B cell (primary cell): ENCODE measurements at regions not wholly inside any gene's neighbourhood (a gene's known extent, or its start where the extent isn't known, plus 50 kb on each side); places are given as distances from the start of the nearest gene placed in this dataset.

Experiments
- ATAC-seq: fragments of 200-7000 bp; cut with Tn5 transposase; one replicate; pipeline ENCODE4 v1.10.0; 2021; ENCODE audit warnings: low read depth, mild to moderate bottlenecking, moderate number of reproducible peaks, moderate library complexity
- CTCF ChIA-PET: fragments of 350-600 bp; sonication (Branson Sonifier 250); formaldehyde crosslinking; loops from one replicate; lab custom pipeline; 2021; ENCODE audit warnings: antibody characterized with exemption, inconsistent platforms; lab: Charles Lee
- POLR2A ChIA-PET: fragments of 350-600 bp; sonication (Branson Sonifier 250); formaldehyde crosslinking; loops from one replicate; lab custom pipeline; 2021; ENCODE audit warnings: antibody characterized with exemption; lab: Charles Lee
- DNase-seq: peaks from one replicate; pipeline ENCODE4 v3.0.0; 2013
- H2AFZ ChIP-seq: 2 replicates; pipeline ENCODE4 v1.6.1; 2012; ENCODE audit warnings: mild to moderate bottlenecking, low read depth, low read length; ENCODE audit not compliant: insufficient read depth, poor library complexity, severe bottlenecking
- H3K27ac ChIP-seq, 2 donors: 1 replicate in 1 of 2; 2 replicates in 1 of 2; pipeline ENCODE4 v1.5.1; 2012 to 2013; ENCODE audit warnings: low read length in 2 of 2, mild to moderate bottlenecking in 2 of 2, moderate library complexity in 1 of 2
- H3K27me3 ChIP-seq, 4 experiments: fragments of 200-600 bp in 1 of 4; sonication (generic) in 1 of 4; replicated peaks in 1 of 4; 1 replicate in 2 of 4; 2 replicates in 2 of 4; pipeline versions ENCODE4 v1.6.1 to v1.7.0; 2013 to 2016; ENCODE audit warnings: low read length in 3 of 4, mild to moderate bottlenecking in 2 of 4, mixed read lengths in 1 of 4, moderate library complexity in 1 of 4; ENCODE audit not compliant: insufficient read depth in 4 of 4, control insufficient read depth in 3 of 4; ENCODE audit errors: control extremely low read depth in 1 of 4
- H3K36me3 ChIP-seq, 2 experiments: replicated peaks in 1 of 2; 1 replicate in 1 of 2; 2 replicates in 1 of 2; pipeline versions ENCODE4 v1.6.1 to v1.7.1; 2013; ENCODE audit warnings: low read length in 1 of 2; ENCODE audit not compliant: insufficient read depth in 2 of 2, control insufficient read depth in 1 of 2; ENCODE audit errors: control extremely low read depth in 1 of 2, extremely low read depth in 1 of 2
- H3K4me1 ChIP-seq, 2 donors: fragments of 200-600 bp in 1 of 2; sonication (generic) in 1 of 2; 1 replicate in 1 of 2; 2 replicates in 1 of 2; pipeline versions ENCODE4 v1.5.1 to v1.6.1; 2013 to 2017; ENCODE audit warnings: low read length in 2 of 2; ENCODE audit not compliant: control insufficient read depth in 2 of 2, insufficient read depth in 2 of 2
- H3K4me2 ChIP-seq: replicated peaks from 2 replicates; pipeline ENCODE3; 2012; ENCODE audit warnings: mild to moderate bottlenecking, low read depth, low read length; ENCODE audit not compliant: poor library complexity, severe bottlenecking
- H3K4me3 ChIP-seq, 5 experiments: fragments of 200-600 bp in 1 of 5; sonication (generic) in 1 of 5; 1 replicate in 3 of 5; 2 replicates in 2 of 5; pipeline versions ENCODE4 v1.5.1 to v1.7.0; 2011 to 2016; ENCODE audit warnings: low read length in 4 of 5, mild to moderate bottlenecking in 4 of 5, low read depth in 2 of 5, control low read depth in 1 of 5, moderate library complexity in 1 of 5; ENCODE audit not compliant: insufficient read depth in 1 of 5; ENCODE audit errors: control extremely low read depth in 1 of 5, extremely low read depth in 1 of 5
- H3K79me2 ChIP-seq: fragments of 200-600 bp; sonication (generic); one replicate; pipeline ENCODE4 v1.6.0; 2016; ENCODE audit warnings: low read length; ENCODE audit not compliant: control insufficient read depth, insufficient read depth
- H3K9ac ChIP-seq: fragments of 200-600 bp; sonication (generic); 2 replicates; pipeline ENCODE4 v1.6.1; 2017; ENCODE audit warnings: mild to moderate bottlenecking, low read length, moderate library complexity
- H3K9me3 ChIP-seq, 3 donors: one replicate each; pipeline versions ENCODE4 v1.6.1 to v1.7.1; 2013; ENCODE audit warnings: low read length in 2 of 3; ENCODE audit not compliant: control insufficient read depth in 2 of 3, insufficient read depth in 1 of 3; ENCODE audit errors: control extremely low read depth in 1 of 3
- H4K20me1 ChIP-seq: 2 replicates; pipeline ENCODE4 v1.6.0; 2012; ENCODE audit warnings: mild to moderate bottlenecking, low read length; ENCODE audit not compliant: insufficient read depth, control insufficient read depth, poor library complexity, severe bottlenecking
- H3K27ac Mint-ChIP-seq: one replicate; pipeline ENCODE4 v1.8.0; 2021; ENCODE audit warnings: mixed read lengths
- H3K27me3 Mint-ChIP-seq: one replicate; pipeline ENCODE4 v1.8.0; 2021; ENCODE audit warnings: mixed read lengths
- H3K4me1 Mint-ChIP-seq: one replicate; pipeline ENCODE4 v1.8.0; 2021; ENCODE audit warnings: mixed read lengths
- H3K4me3 Mint-ChIP-seq: one replicate; pipeline ENCODE4 v1.8.0; 2021; ENCODE audit warnings: mixed read lengths
- H3K9me3 Mint-ChIP-seq: one replicate; pipeline ENCODE4 v1.8.0; 2022; ENCODE audit warnings: mixed read lengths; ENCODE audit not compliant: insufficient read depth
- EZH2 ChIP-seq: IDR thresholded peaks from 2 replicates; pipeline ENCODE4 v1.6.1; 2012; ENCODE audit warnings: borderline replicate concordance, low read depth, mild to moderate bottlenecking, moderate library complexity, low read length; ENCODE audit not compliant: insufficient read depth, poor library complexity, severe bottlenecking
- WGBS: methylation state at CpG from one replicate; pipeline ENCODE4 v1.1.5; 2013; ENCODE audit warnings: missing lambda C conversion rate; ENCODE audit not compliant: insufficient coverage; 5-methylcytosine and 5-hydroxymethylcytosine counted together
- intact Hi-C: fragments of 100-400 bp; cut with micrococcal nuclease; formaldehyde crosslinking; loops from one replicate; pipeline ENCODE4 v1.10.0; 2022
- TF ChIP-seq, protein P1 (sequence below): fragments of 200-600 bp; IDR thresholded peaks from one replicate; pipeline ENCODE4 v1.8.0; 2022; ENCODE audit warnings: antibody characterized with exemption, mild to moderate bottlenecking

DNA sequence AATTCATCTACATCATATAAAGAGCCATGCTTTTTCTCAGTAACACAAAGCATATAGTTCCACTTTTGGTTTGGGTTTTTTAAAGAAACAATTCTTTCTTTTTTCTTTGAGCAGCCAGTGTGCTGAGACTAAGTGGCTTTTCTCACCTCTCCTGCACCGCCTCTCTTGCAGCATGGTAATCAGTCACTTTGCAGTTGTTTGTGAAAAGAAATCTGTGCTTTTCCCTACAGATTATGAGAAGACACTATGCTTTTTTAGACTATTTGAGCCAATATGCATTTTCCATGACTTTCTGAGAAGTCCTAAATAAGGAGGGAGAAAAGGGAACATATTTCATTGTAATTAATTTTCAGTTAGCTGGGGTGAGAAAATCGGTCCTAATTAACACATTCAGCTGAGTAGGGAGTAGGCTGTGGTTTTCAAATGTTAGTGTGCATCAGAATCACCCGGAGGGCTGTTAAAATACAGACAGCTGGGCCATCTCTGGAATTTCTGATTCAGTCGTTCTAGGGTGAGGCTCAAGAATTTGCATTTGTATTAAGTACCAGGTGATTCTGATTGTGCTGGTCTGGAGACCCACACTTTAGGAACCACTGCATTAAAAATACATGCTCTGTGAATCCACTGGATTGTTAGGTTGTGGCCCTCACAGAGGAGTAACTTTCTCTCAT, 155.2 kb downstream of the TINAG start:
- intact Hi-C loops, result no loop called here
- Mint-ChIP-seq H3K27me3 (no peaks in the 10 kb centered on the region), H3K4me1 (no peaks in the 10 kb centered on the region), H3K27ac (no peak overlapping the region), H3K4me3 (no peak overlapping the region), H3K9me3 (peaks cover 3% of the 10 kb centered on the region)
- no peaks in the 10 kb centered on the region for H3K27me3 ChIP-seq
- DNase-seq (no peak), ATAC-seq (no peak)
- TF ChIP-seq, protein P1, sequence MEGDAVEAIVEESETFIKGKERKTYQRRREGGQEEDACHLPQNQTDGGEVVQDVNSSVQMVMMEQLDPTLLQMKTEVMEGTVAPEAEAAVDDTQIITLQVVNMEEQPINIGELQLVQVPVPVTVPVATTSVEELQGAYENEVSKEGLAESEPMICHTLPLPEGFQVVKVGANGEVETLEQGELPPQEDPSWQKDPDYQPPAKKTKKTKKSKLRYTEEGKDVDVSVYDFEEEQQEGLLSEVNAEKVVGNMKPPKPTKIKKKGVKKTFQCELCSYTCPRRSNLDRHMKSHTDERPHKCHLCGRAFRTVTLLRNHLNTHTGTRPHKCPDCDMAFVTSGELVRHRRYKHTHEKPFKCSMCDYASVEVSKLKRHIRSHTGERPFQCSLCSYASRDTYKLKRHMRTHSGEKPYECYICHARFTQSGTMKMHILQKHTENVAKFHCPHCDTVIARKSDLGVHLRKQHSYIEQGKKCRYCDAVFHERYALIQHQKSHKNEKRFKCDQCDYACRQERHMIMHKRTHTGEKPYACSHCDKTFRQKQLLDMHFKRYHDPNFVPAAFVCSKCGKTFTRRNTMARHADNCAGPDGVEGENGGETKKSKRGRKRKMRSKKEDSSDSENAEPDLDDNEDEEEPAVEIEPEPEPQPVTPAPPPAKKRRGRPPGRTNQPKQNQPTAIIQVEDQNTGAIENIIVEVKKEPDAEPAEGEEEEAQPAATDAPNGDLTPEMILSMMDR, result no peak
- no peak for TF ChIP-seq EZH2
- no peak overlapping the region for H2AFZ ChIP-seq
- no peaks in the 10 kb centered on the region for H3K4me1 ChIP-seq
- ChIA-PET POLR2A (no interaction called here), CTCF (no interaction called here)
- no peaks in the 10 kb centered on the region for H3K36me3 ChIP-seq
- no peak overlapping the region for H3K4me2 ChIP-seq
- no peak overlapping the region for H3K9ac ChIP-seq
- H3K4me3 ChIP-seq, result no peak overlapping the region
- no peak overlapping the region for H3K27ac ChIP-seq
- no peaks in the 10 kb centered on the region for H4K20me1 ChIP-seq
- H3K79me2 ChIP-seq, result no peaks in the 10 kb centered on the region
- no peaks in the 10 kb centered on the region for H3K9me3 ChIP-seq
- WGBS, result 48% methylated on average over 3 of the region's 4 CpGs

- intact Hi-C loops, result no loop called here
- TF ChIP-seq, protein P1, result no peak
- no peak for TF ChIP-seq EZH2
- H2AFZ ChIP-seq, result no peak overlapping the region
- no peak overlapping the region for H3K4me2 ChIP-seq
- POLR2A ChIA-PET, result no interaction called here
- DNase-seq (no peak), ATAC-seq (no peak)
- Mint-ChIP-seq H3K4me3 (no peak overlapping the region), H3K27ac (no peak overlapping the region), H3K9me3 (peaks cover 3% of the 10 kb centered on the region), H3K4me1 (no peaks in the 10 kb centered on the region), H3K27me3 (no peaks in the 10 kb centered on the region)
- H4K20me1 ChIP-seq, result no peaks in the 10 kb centered on the region
- no peaks in the 10 kb centered on the region for H3K27me3 ChIP-seq
- H3K9ac ChIP-seq, result no peak overlapping the region
- H3K4me1 ChIP-seq, result no peaks in the 10 kb centered on the region
- no peak overlapping the region for H3K27ac ChIP-seq
- H3K4me3 ChIP-seq, result no peak overlapping the region
- WGBS, result no CpG with 5 or more reads among the region's 3 CpGs
- H3K9me3 ChIP-seq, result no peaks in the 10 kb centered on the region
- H3K36me3 ChIP-seq, result no peaks in the 10 kb centered on the region
- H3K79me2 ChIP-seq, result no peaks in the 10 kb centered on the region
- CTCF ChIA-PET, result no interaction called here
Measured at GRCh38 chr6:54465649-54466300, 157.5 kb downstream of the TINAG start.
